Endothelial cell of umbilical vein (primary cell): ENCODE measurements at regions not wholly inside any gene's neighbourhood (a gene's known extent, or its start where the extent isn't known, plus 50 kb on each side); places are given as distances from the start of the nearest gene placed in this dataset.

Source experiments
- BruUV-seq: library from RNA; stranded (reverse); fragments of 400-500 nt; replicated peaks from 2 replicates; lab custom pipeline; 2021; lab: Mats Ljungman, UMichigan
- CTCF ChIA-PET: fragments of 300-600, 350-600 bp; sonication (Branson Sonifier 250); formaldehyde crosslinking; loops from one replicate; lab custom pipeline; 2021; ENCODE audit warnings: antibody characterized with exemption, inconsistent platforms; lab: Charles Lee
- POLR2A ChIA-PET: fragments of 300-600, 350-600 bp; sonication (Branson Sonifier 250); formaldehyde crosslinking; loops from one replicate; lab custom pipeline; 2021; ENCODE audit warnings: antibody characterized with exemption, inconsistent platforms; lab: Charles Lee
- DNase-seq: peaks from one replicate; pipeline ENCODE4 v3.0.0-alpha.2; 2011; ENCODE audit warnings: low read depth, low spot score
- FAIRE-seq: peaks from 2 replicates; lab custom pipeline; 2011; peaks lifted over from hg19 to GRCh38; lab: Jason Lieb, UNC
- H2AFZ ChIP-seq: 2 replicates; pipeline ENCODE4 v1.6.0; 2012; ENCODE audit warnings: low read depth, low read length, control low read depth, inconsistent platforms
- H3K27ac ChIP-seq: 2 replicates; pipeline ENCODE4 v1.5.1; 2011; ENCODE audit warnings: low read depth, mild to moderate bottlenecking, control low read depth, low read length, moderate library complexity; ENCODE audit not compliant: insufficient read depth
- H3K27me3 ChIP-seq, 2 experiments: 2 replicates each; pipeline versions ENCODE4 v1.6.0 to v1.6.1; 2011; ENCODE audit warnings: low read length in 2 of 2, mixed read lengths in 1 of 2; ENCODE audit not compliant: control insufficient read depth in 2 of 2, insufficient read depth in 2 of 2
- H3K36me3 ChIP-seq, 2 experiments: 2 replicates in 1 of 2; 3 replicates in 1 of 2; pipeline ENCODE4 v1.5.1; 2011; ENCODE audit warnings: low read length in 2 of 2, mild to moderate bottlenecking in 1 of 2, moderate library complexity in 1 of 2; ENCODE audit not compliant: control insufficient read depth in 2 of 2, insufficient read depth in 2 of 2; ENCODE audit errors: extremely low read depth in 1 of 2
- H3K4me1 ChIP-seq: 3 replicates; pipeline ENCODE4 v1.5.1; 2011; ENCODE audit warnings: mild to moderate bottlenecking, low read length; ENCODE audit not compliant: control insufficient read depth, insufficient read depth; ENCODE audit errors: extremely low read depth
- H3K4me2 ChIP-seq: 2 replicates; pipeline ENCODE4 v1.6.1; 2011; ENCODE audit warnings: low read length, control low read depth, mixed read lengths; ENCODE audit not compliant: insufficient read depth
- H3K4me3 ChIP-seq, 3 experiments: fragments of 200-600 bp in 1 of 3; sonication (generic), shearing (Covaris generic) in 1 of 3; replicated peaks in 1 of 3; 2 replicates each; pipeline ENCODE4 v1.5.1; 2011 to 2016; ENCODE audit warnings: control low read depth in 3 of 3, low read length in 3 of 3, mild to moderate bottlenecking in 2 of 3, inconsistent platforms in 1 of 3, low read depth in 1 of 3, moderate library complexity in 1 of 3; ENCODE audit not compliant: insufficient read depth in 1 of 3
- H3K79me2 ChIP-seq: 2 replicates; pipeline ENCODE4 v1.6.0; 2012; ENCODE audit warnings: low read length, inconsistent platforms; ENCODE audit not compliant: control insufficient read depth, insufficient read depth
- H3K9ac ChIP-seq: replicated peaks from 2 replicates; pipeline ENCODE3; 2011; ENCODE audit warnings: low read length, control low read depth; ENCODE audit not compliant: insufficient read depth; ENCODE audit errors: extremely low read depth
- H3K9me1 ChIP-seq: replicated peaks from 3 replicates; pipeline ENCODE4 v1.6.0; 2011; ENCODE audit warnings: mild to moderate bottlenecking, low read length; ENCODE audit not compliant: control insufficient read depth, insufficient read depth; ENCODE audit errors: extremely low read depth
- H3K9me3 ChIP-seq: replicated peaks from 2 replicates; pipeline ENCODE4 v1.5.1; 2012; ENCODE audit warnings: low read length, inconsistent platforms; ENCODE audit not compliant: control insufficient read depth, insufficient read depth
- H4K20me1 ChIP-seq: replicated peaks from 2 replicates; pipeline ENCODE3; 2011; ENCODE audit warnings: mild to moderate bottlenecking, low read length; ENCODE audit not compliant: control insufficient read depth, insufficient read depth; ENCODE audit errors: extremely low read depth
- EZH2 ChIP-seq: IDR thresholded peaks from 2 replicates; pipeline ENCODE4 v1.6.1; 2012; ENCODE audit warnings: borderline replicate concordance, low read depth, mild to moderate bottlenecking, moderate library complexity, low read length, inconsistent platforms; ENCODE audit not compliant: severe bottlenecking
- FOS ChIP-seq: IDR thresholded peaks from 2 replicates; pipeline ENCODE4 v1.6.1; 2011; ENCODE audit warnings: mild to moderate bottlenecking, low read length, moderate library complexity, borderline replicate concordance; ENCODE audit not compliant: insufficient read depth
- GATA2 ChIP-seq: IDR thresholded peaks from 2 replicates; pipeline ENCODE4 v1.7.0; 2011; ENCODE audit warnings: low read depth, mild to moderate bottlenecking, moderate library complexity, mixed read lengths, low read length; ENCODE audit not compliant: insufficient read length, insufficient read depth
- JUN ChIP-seq: IDR thresholded peaks from 2 replicates; pipeline ENCODE4 v1.6.1; 2011; ENCODE audit warnings: borderline replicate concordance, low read depth; ENCODE audit not compliant: insufficient read length, insufficient read depth
- MAX ChIP-seq: IDR thresholded peaks from 2 replicates; pipeline ENCODE4 v1.6.1; 2011; ENCODE audit not compliant: insufficient read depth, insufficient read length
- MYC ChIP-seq: IDR thresholded peaks from one replicate; pipeline ENCODE4 v1.6.1; 2011; ENCODE audit warnings: mild to moderate bottlenecking, low read depth, low read length
- POLR2A ChIP-seq: IDR thresholded peaks from 2 replicates; pipeline ENCODE4 v1.6.1; 2012; ENCODE audit warnings: low read depth, mild to moderate bottlenecking, control low read depth, low read length
- POLR2AphosphoS5 ChIP-seq: IDR thresholded peaks from 2 replicates; pipeline ENCODE4 v1.6.1; 2012; ENCODE audit warnings: low read depth, mild to moderate bottlenecking, control low read depth, low read length, moderate library complexity; ENCODE audit not compliant: insufficient read depth
- dilution Hi-C: fragments of 300-500 bp; cut with MboI; formaldehyde crosslinking; loops from one replicate; pipeline ENCODE4 v1.15.0; 2019; ENCODE audit warnings: low sequenced_read_pairs; ENCODE audit not compliant: extremely low pct_ligation_motif_present
- intact Hi-C: fragments of 100-400 bp; cut with micrococcal nuclease; formaldehyde crosslinking; loops from one replicate; pipeline ENCODE4 v1.10.0; 2022
- TF ChIP-seq, protein P1 (sequence below), 2 donors: IDR thresholded peaks; 1 replicate in 1 of 2; 2 replicates in 1 of 2; pipeline ENCODE4 v1.5.1; 2011; ENCODE audit warnings: low read length in 2 of 2, mild to moderate bottlenecking in 2 of 2, moderate library complexity in 2 of 2, control low read depth in 1 of 2, inconsistent platforms in 1 of 2, low read depth in 1 of 2; ENCODE audit not compliant: insufficient read depth in 1 of 2; ENCODE audit errors: extremely low read depth in 1 of 2

DNA sequence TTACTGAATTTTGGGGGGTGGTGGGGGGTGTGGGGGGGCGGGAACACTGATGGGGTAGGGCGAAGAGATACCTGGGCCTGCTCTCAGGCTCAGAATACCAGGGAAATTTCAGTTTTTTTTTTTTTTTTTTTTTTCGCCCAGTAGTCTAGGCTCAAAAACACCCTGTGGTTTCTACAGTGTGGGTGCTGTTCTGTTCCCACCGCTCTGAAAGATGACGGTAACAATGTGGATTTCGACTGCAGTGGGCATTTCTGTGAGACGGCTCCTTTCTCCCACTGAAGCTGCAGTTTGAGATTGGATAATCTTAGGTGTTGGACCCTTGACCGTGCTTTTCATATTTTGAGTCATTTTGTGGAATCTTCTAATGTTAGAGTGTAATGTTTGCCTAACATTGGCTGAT, 143.8 kb upstream of the RGMA start:
- no peak overlapping the region for H2AFZ ChIP-seq
- H3K27ac ChIP-seq: no peak overlapping the region
- DNase-seq (no peak), FAIRE-seq (no peak)
- H4K20me1 ChIP-seq: no peaks in the 10 kb centered on the region
- H3K4me2 ChIP-seq: no peak overlapping the region
- H3K4me1 ChIP-seq: no peaks in the 10 kb centered on the region
- H3K4me3 ChIP-seq: no peak overlapping the region
- no peaks in the 10 kb centered on the region for H3K9me1 ChIP-seq
- dilution Hi-C loops: no loop called here
- ChIA-PET CTCF (no interaction called here), POLR2A (no interaction called here)
- intact Hi-C loops: no loop called here
- H3K36me3 ChIP-seq: no peaks in the 10 kb centered on the region
- no peak overlapping the region for H3K9ac ChIP-seq
- no TSS peak for BruUV-seq
- H3K79me2 ChIP-seq: no peaks in the 10 kb centered on the region
- peaks cover 2% of the 10 kb centered on the region for H3K9me3 ChIP-seq
- no peaks in the 10 kb centered on the region for H3K27me3 ChIP-seq
- TF ChIP-seq POLR2A (no peak), POLR2AphosphoS5 (no peak), JUN (no peak), FOS (no peak), MYC (no peak), GATA2 (no peak), EZH2 (no peak), MAX (no peak)
- TF ChIP-seq, protein P1, sequence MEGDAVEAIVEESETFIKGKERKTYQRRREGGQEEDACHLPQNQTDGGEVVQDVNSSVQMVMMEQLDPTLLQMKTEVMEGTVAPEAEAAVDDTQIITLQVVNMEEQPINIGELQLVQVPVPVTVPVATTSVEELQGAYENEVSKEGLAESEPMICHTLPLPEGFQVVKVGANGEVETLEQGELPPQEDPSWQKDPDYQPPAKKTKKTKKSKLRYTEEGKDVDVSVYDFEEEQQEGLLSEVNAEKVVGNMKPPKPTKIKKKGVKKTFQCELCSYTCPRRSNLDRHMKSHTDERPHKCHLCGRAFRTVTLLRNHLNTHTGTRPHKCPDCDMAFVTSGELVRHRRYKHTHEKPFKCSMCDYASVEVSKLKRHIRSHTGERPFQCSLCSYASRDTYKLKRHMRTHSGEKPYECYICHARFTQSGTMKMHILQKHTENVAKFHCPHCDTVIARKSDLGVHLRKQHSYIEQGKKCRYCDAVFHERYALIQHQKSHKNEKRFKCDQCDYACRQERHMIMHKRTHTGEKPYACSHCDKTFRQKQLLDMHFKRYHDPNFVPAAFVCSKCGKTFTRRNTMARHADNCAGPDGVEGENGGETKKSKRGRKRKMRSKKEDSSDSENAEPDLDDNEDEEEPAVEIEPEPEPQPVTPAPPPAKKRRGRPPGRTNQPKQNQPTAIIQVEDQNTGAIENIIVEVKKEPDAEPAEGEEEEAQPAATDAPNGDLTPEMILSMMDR (IDR thresholded peaks at IDR 0.05; ENCODE audit: extremely low read depth in 1 of 2, insufficient read depth in 1 of 2, low read depth in 1 of 2, low read length in 2 of 2): no peak
